ENCODE measurements at regions not wholly inside any gene's neighbourhood (a gene's known extent, or its start where the extent isn't known, plus 50 kb on each side); places are given as distances from the start of the nearest gene placed in this dataset.
"Not testable (repeated sequence)": the region's sequence is repeated elsewhere in the genome, so short reads cannot be mapped to it uniquely, and the experiment has no call there.

GRCh38 chr2:10230499-10230898 lies 72.2 kb upstream of the HPCAL1 start:
- H3K4me3 ChIP-seq (replicated peaks; ENCODE audit: low read depth, low read length): no peak overlapping the region
- no peak for DNase-seq (ENCODE audit: low read depth)
- no peak for TF ChIP-seq CTCF (IDR thresholded peaks at IDR 0.05; ENCODE audit: low read length, missing control alignments)

- not testable (repeated sequence) for H3K4me3 ChIP-seq (replicated peaks; ENCODE audit: low read depth, low read length)
These were observed 71.8 kb upstream of the HPCAL1 start for GRCh38 chr2:10230921-10231320.

GRCh38 chr2:10231551-10232085 lies 71.1 kb upstream of the HPCAL1 start:
- DNase-seq (ENCODE audit: low read depth): no peak
- no peak overlapping the region for H3K4me3 ChIP-seq (replicated peaks; ENCODE audit: low read depth, low read length)
- TF ChIP-seq CTCF (IDR thresholded peaks at IDR 0.05; ENCODE audit: low read length, missing control alignments): no peak

More at GRCh38 chr2:10230921-10231320, 71.8 kb upstream of the HPCAL1 start:
- DNase-seq (ENCODE audit: low read depth): not testable (repeated sequence)

GRCh38 chr2:10232096-10232815 lies 70.4 kb upstream of the HPCAL1 start:
- no peak for TF ChIP-seq CTCF (IDR thresholded peaks at IDR 0.05; ENCODE audit: low read length, missing control alignments)
- DNase-seq (ENCODE audit: low read depth): no peak
- no peak overlapping the region for H3K4me3 ChIP-seq (replicated peaks; ENCODE audit: low read depth, low read length)

- no peak for DNase-seq (ENCODE audit: low read depth)
- H3K4me3 ChIP-seq (replicated peaks; ENCODE audit: low read depth, low read length): no peak overlapping the region
- TF ChIP-seq CTCF (IDR thresholded peaks at IDR 0.05; ENCODE audit: low read length, missing control alignments): no peak
These were observed 69.3 kb upstream of the HPCAL1 start for GRCh38 chr2:10233131-10234012.

- TF ChIP-seq CTCF (IDR thresholded peaks at IDR 0.05; ENCODE audit: low read length, missing control alignments): no peak
- no peak overlapping the region for H3K4me3 ChIP-seq (replicated peaks; ENCODE audit: low read depth, low read length)
- no peak for DNase-seq (ENCODE audit: low read depth)
These were observed 68.7 kb upstream of the HPCAL1 start for GRCh38 chr2:10234013-10234306.

- TF ChIP-seq CTCF (IDR thresholded peaks at IDR 0.05; ENCODE audit: low read length, missing control alignments): no peak
- no peak for DNase-seq (ENCODE audit: low read depth)
- H3K4me3 ChIP-seq (replicated peaks; ENCODE audit: low read depth, low read length): no peak overlapping the region
These were observed 68.2 kb upstream of the HPCAL1 start for GRCh38 chr2:10234409-10235094.
